SIG-M5 (cell line): ENCODE measurements at regions not wholly inside any gene's neighbourhood (a gene's known extent, or its start where the extent isn't known, plus 50 kb on each side); places are given as distances from the start of the nearest gene placed in this dataset.

Source experiments
- DNase-seq: peaks from one replicate; lab custom pipeline; 2025; lab: John Stamatoyannopoulos, UW

- no peak for DNase-seq
Measured at GRCh38 chr2:207236156-207236935, 70.6 kb upstream of the KLF7 start.

- DNase-seq, result peak; percentile 52
Measured at GRCh38 chr2:207238831-207239701, 73.3 kb upstream of the KLF7 start.

GRCh38 chr2:207239754-207240494, 74.2 kb upstream of the KLF7 start:
- DNase-seq, result no peak

- DNase-seq, result no peak
Measured at GRCh38 chr2:207240649-207241048, 74.9 kb upstream of the KLF7 start.

GRCh38 chr2:207241198-207241597, 75.5 kb upstream of the KLF7 start:
- no peak for DNase-seq

GRCh38 chr2:207243601-207244000, 77.9 kb upstream of the KLF7 start:
- DNase-seq, result no peak

GRCh38 chr2:207244971-207245925, 79.5 kb upstream of the KLF7 start:
- no peak for DNase-seq

GRCh38 chr2:207248702-207249377, 83.1 kb upstream of the KLF7 start:
- no peak for DNase-seq

GRCh38 chr2:207251022-207251421, 85.3 kb upstream of the KLF7 start:
- DNase-seq, result no peak

- DNase-seq, result no peak
Measured at GRCh38 chr2:207251573-207252192, 85.9 kb upstream of the KLF7 start.

GRCh38 chr2:207252416-207252815, 86.7 kb upstream of the KLF7 start:
- no peak for DNase-seq

GRCh38 chr2:207252979-207253645, 87.4 kb upstream of the KLF7 start:
- DNase-seq, result no peak

GRCh38 chr2:207253666-207254345, 88.1 kb upstream of the KLF7 start:
- no peak for DNase-seq

- no peak for DNase-seq
Measured at GRCh38 chr2:207254591-207255464, 89.1 kb upstream of the KLF7 start.

GRCh38 chr2:207255565-207256470, 90.1 kb upstream of the KLF7 start:
- DNase-seq, result no peak

GRCh38 chr2:207256476-207257207, 90.9 kb upstream of the KLF7 start:
- DNase-seq, result no peak
